Activated naive CD8-positive, alpha-beta T cell treated with anti-CD3 and anti-CD28 coated beads, Interleukin-2, amount 50 U/mL, for 24 hours (primary cell): ENCODE measurements at regions not wholly inside any gene's neighbourhood (a gene's known extent, or its start where the extent isn't known, plus 50 kb on each side); places are given as distances from the start of the nearest gene placed in this dataset.
"Not testable (repeated sequence)": the region's sequence is repeated elsewhere in the genome, so short reads cannot be mapped to it uniquely, and the experiment has no call there.

ENCODE experiments used
- ATAC-seq: fragments of 150-1000 bp; cut with Tn5 transposase; one replicate; pipeline ENCODE4 v1.10.0; 2021
- DNase-seq: peaks from one replicate; pipeline ENCODE4 v3.0.0; 2021
- H3K27ac Mint-ChIP-seq: one replicate; pipeline ENCODE4 v1.8.0; 2021; ENCODE audit warnings: mild to moderate bottlenecking, mixed read lengths
- H3K27me3 Mint-ChIP-seq: one replicate; pipeline ENCODE4 v1.8.0; 2021; ENCODE audit warnings: mixed read lengths
- H3K36me3 Mint-ChIP-seq: one replicate; pipeline ENCODE4 v1.8.0; 2021; ENCODE audit warnings: low read depth, mixed read lengths
- H3K4me1 Mint-ChIP-seq: one replicate; pipeline ENCODE4 v1.8.0; 2021; ENCODE audit warnings: mixed read lengths
- H3K4me3 Mint-ChIP-seq: one replicate; pipeline ENCODE4 v1.8.0; 2021; ENCODE audit warnings: mild to moderate bottlenecking, moderate library complexity, mixed read lengths
- H3K9me3 Mint-ChIP-seq: one replicate; pipeline ENCODE4 v1.8.0; 2021; ENCODE audit warnings: mixed read lengths

GRCh38 chr12:46580445-46580844 is 207.9 kb upstream of the SLC38A2 start:
- ATAC-seq (no peak), DNase-seq (no peak)
- H3K36me3 Mint-ChIP-seq = peaks cover 11% of the 10 kb centered on the region
- H3K27me3 Mint-ChIP-seq = no peaks in the 10 kb centered on the region
- H3K4me1 Mint-ChIP-seq = peaks cover 15% of the 10 kb centered on the region
- H3K27ac Mint-ChIP-seq = no peak overlapping the region
- H3K9me3 Mint-ChIP-seq = peaks cover 22% of the 10 kb centered on the region
- no peak overlapping the region for H3K4me3 Mint-ChIP-seq

- DNase-seq (no peak), ATAC-seq (no peak)
- Mint-ChIP-seq H3K4me1 (peaks cover 5% of the 10 kb centered on the region), H3K27me3 (no peaks in the 10 kb centered on the region), H3K9me3 (peaks cover 15% of the 10 kb centered on the region), H3K27ac (no peak overlapping the region), H3K36me3 (peaks cover 11% of the 10 kb centered on the region), H3K4me3 (no peak overlapping the region)
These were observed 206.9 kb upstream of the SLC38A2 start for GRCh38 chr12:46579474-46579873.

GRCh38 chr12:46578190-46578982 is 205.8 kb upstream of the SLC38A2 start:
- Mint-ChIP-seq H3K27ac (no peak overlapping the region), H3K4me1 (peaks cover 7% of the 10 kb centered on the region), H3K9me3 (peaks cover 7% of the 10 kb centered on the region), H3K4me3 (no peak overlapping the region), H3K27me3 (no peaks in the 10 kb centered on the region), H3K36me3 (peaks cover 2% of the 10 kb centered on the region)
- DNase-seq (no peak), ATAC-seq (no peak)

GRCh38 chr12:46577063-46577776 is 204.6 kb upstream of the SLC38A2 start:
- Mint-ChIP-seq H3K27ac (no peak overlapping the region), H3K4me1 (peaks cover 3% of the 10 kb centered on the region), H3K36me3 (no peaks in the 10 kb centered on the region), H3K9me3 (no peaks in the 10 kb centered on the region), H3K27me3 (no peaks in the 10 kb centered on the region), H3K4me3 (no peak overlapping the region)
- ATAC-seq (no peak), DNase-seq (no peak)

GRCh38 chr12:46574847-46575246 is 202.3 kb upstream of the SLC38A2 start:
- Mint-ChIP-seq H3K4me1 (peaks cover 3% of the 10 kb centered on the region), H3K27ac (no peak overlapping the region), H3K27me3 (no peaks in the 10 kb centered on the region), H3K4me3 (no peak overlapping the region), H3K36me3 (no peaks in the 10 kb centered on the region), H3K9me3 (peaks cover 4% of the 10 kb centered on the region)
- no peak for ATAC-seq
- DNase-seq = no peak

GRCh38 chr12:46573347-46573658 is 200.7 kb upstream of the SLC38A2 start:
- no peak for ATAC-seq
- H3K4me3 Mint-ChIP-seq = no peak overlapping the region
- peaks cover 7% of the 10 kb centered on the region for H3K36me3 Mint-ChIP-seq
- H3K4me1 Mint-ChIP-seq = peaks cover 3% of the 10 kb centered on the region
- no peaks in the 10 kb centered on the region for H3K27me3 Mint-ChIP-seq
- no peak for DNase-seq
- H3K27ac Mint-ChIP-seq = no peak overlapping the region
- H3K9me3 Mint-ChIP-seq = peaks cover 10% of the 10 kb centered on the region

- Mint-ChIP-seq H3K4me1 (peaks cover 3% of the 10 kb centered on the region), H3K4me3 (no peak overlapping the region), H3K36me3 (peaks cover 7% of the 10 kb centered on the region), H3K27ac (no peak overlapping the region), H3K9me3 (peaks cover 15% of the 10 kb centered on the region), H3K27me3 (no peaks in the 10 kb centered on the region)
- ATAC-seq (no peak), DNase-seq (no peak)
These were observed 200.2 kb upstream of the SLC38A2 start for GRCh38 chr12:46572644-46573346.

- H3K27me3 Mint-ChIP-seq = no peaks in the 10 kb centered on the region
- ATAC-seq = no peak
- H3K4me3 Mint-ChIP-seq = no peak overlapping the region
- DNase-seq = no peak
- H3K27ac Mint-ChIP-seq = no peak overlapping the region
- H3K36me3 Mint-ChIP-seq = peaks cover 17% of the 10 kb centered on the region
- H3K4me1 Mint-ChIP-seq = peaks cover 3% of the 10 kb centered on the region
- H3K9me3 Mint-ChIP-seq = peaks cover 27% of the 10 kb centered on the region
These were observed 199.0 kb upstream of the SLC38A2 start for GRCh38 chr12:46571608-46572007.

GRCh38 chr12:46569826-46570439 is 197.4 kb upstream of the SLC38A2 start:
- H3K27me3 Mint-ChIP-seq = no peaks in the 10 kb centered on the region
- peaks cover 3% of the 10 kb centered on the region for H3K4me1 Mint-ChIP-seq
- no peak overlapping the region for H3K4me3 Mint-ChIP-seq
- no peak overlapping the region for H3K27ac Mint-ChIP-seq
- ATAC-seq (no peak), DNase-seq (no peak)
- peaks cover 41% of the 10 kb centered on the region for H3K9me3 Mint-ChIP-seq
- peaks cover 28% of the 10 kb centered on the region for H3K36me3 Mint-ChIP-seq

GRCh38 chr12:46567667-46568066 is 195.1 kb upstream of the SLC38A2 start:
- DNase-seq (no peak), ATAC-seq (no peak)
- peaks cover 4% of the 10 kb centered on the region for H3K4me1 Mint-ChIP-seq
- H3K27ac Mint-ChIP-seq = no peak overlapping the region
- H3K9me3 Mint-ChIP-seq = peaks cover 49% of the 10 kb centered on the region
- no peak overlapping the region for H3K4me3 Mint-ChIP-seq
- no peaks in the 10 kb centered on the region for H3K27me3 Mint-ChIP-seq
- peaks cover 31% of the 10 kb centered on the region for H3K36me3 Mint-ChIP-seq

- DNase-seq = no peak
- no peak overlapping the region for H3K4me3 Mint-ChIP-seq
- H3K27ac Mint-ChIP-seq = peak overlapping the region; percentile 28
- H3K9me3 Mint-ChIP-seq = peaks cover 37% of the 10 kb centered on the region
- ATAC-seq = peak; percentile 24
- no peaks in the 10 kb centered on the region for H3K27me3 Mint-ChIP-seq
- H3K4me1 Mint-ChIP-seq = peaks cover 14% of the 10 kb centered on the region
- peaks cover 25% of the 10 kb centered on the region for H3K36me3 Mint-ChIP-seq
These were observed 190.2 kb upstream of the SLC38A2 start for GRCh38 chr12:46562625-46563225.

- DNase-seq, H3K4me3 Mint-ChIP-seq, H3K27me3 Mint-ChIP-seq, ATAC-seq: not testable (repeated sequence)
- Mint-ChIP-seq H3K4me1 (peaks cover 22% of the 10 kb centered on the region), H3K27ac (peak overlapping the region; percentile 28), H3K36me3 (peaks cover 19% of the 10 kb centered on the region), H3K9me3 (peaks cover 31% of the 10 kb centered on the region)
These were observed 189.4 kb upstream of the SLC38A2 start for GRCh38 chr12:46561769-46562624.

GRCh38 chr12:46560874-46561273 is 188.3 kb upstream of the SLC38A2 start:
- Mint-ChIP-seq H3K27me3 (no peaks in the 10 kb centered on the region), H3K27ac (no peak overlapping the region), H3K4me1 (peaks cover 31% of the 10 kb centered on the region), H3K36me3 (peaks cover 13% of the 10 kb centered on the region), H3K4me3 (no peak overlapping the region), H3K9me3 (peaks cover 21% of the 10 kb centered on the region)
- no peak for ATAC-seq
- DNase-seq = no peak
